ENCODE measurements at regions not wholly inside any gene's neighbourhood (a gene's known extent, or its start where the extent isn't known, plus 50 kb on each side); places are given as distances from the start of the nearest gene placed in this dataset.

DNA sequence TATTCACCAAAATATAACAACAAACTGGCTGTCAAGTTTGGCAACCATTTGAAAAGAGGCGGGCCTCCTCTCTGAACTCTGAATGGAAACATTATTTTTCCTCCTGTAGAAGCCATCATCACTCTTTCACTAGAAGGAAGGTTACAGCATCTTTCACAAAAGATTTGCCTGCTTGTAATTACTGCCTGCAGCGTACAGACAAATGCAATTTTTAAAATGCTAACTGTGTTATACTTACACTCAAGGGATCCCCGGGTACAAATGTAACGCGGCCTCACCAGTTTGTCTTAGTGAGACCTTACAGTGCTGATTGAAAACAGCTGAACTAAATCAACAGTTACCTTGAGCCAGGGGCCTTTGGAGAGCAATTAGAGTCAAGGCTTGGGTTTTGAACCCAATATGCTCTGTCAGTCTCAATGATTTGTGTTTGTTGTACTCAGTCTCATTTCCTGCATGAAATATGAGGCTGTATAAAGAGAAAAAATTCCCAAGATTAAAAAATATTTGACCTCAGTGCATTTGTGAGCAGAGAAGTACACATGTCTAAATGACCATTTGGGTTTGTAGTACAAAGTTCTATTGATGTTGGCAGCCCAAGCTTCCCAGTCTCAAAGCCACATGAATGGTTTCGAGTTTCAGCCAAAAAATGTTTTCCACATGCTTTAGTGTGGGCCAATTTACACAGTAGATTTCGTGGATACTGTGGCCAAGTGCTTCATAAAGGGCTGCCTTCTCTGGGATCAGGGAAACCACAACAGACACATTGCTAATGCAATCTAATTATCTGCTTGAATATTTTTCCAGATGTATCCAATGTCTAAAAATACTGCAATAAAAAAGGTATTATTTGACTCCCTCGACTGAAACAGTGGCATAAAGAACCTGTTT lies 500.0 kb downstream of the SPATA31D1 start:
- TF ChIP-seq CTCF (IDR thresholded peaks at IDR 0.05) (no peak), POLR2A (IDR thresholded peaks at IDR 0.05) (no peak)

Data from esophagus squamous epithelium (tissue), 4 donors.